HCT116 (cell line): ENCODE measurements at regions not wholly inside any gene's neighbourhood (a gene's known extent, or its start where the extent isn't known, plus 50 kb on each side); places are given as distances from the start of the nearest gene placed in this dataset.

Source experiments
- ATAC-seq: fragments of 200-7000 bp; cut with Tn5 transposase; 2 replicates; pipeline ENCODE4 v1.9.1; 2020; ENCODE audit warnings: mild to moderate bottlenecking, moderate library complexity
- BruUV-seq: library from RNA; stranded (reverse); fragments of 400-500 nt; replicated peaks from 2 replicates; lab custom pipeline; 2021; lab: Mats Ljungman, UMichigan
- CTCF ChIA-PET: fragments of 300-600 bp; sonication (Branson Sonifier 250); formaldehyde crosslinking; loops from one replicate; lab custom pipeline; 2021; ENCODE audit warnings: antibody characterized with exemption; lab: Charles Lee
- POLR2A ChIA-PET: fragments of 300-600, 350-600 bp; sonication (Branson Sonifier 250); formaldehyde crosslinking; loops from one replicate; lab custom pipeline; 2021; ENCODE audit warnings: antibody characterized with exemption; lab: Charles Lee
- RAD21 ChIA-PET, 2 experiments: fragments of 300-600 bp; sonication (Branson Sonifier 250); formaldehyde crosslinking; loops; one replicate each; lab custom pipeline; 2023; ENCODE audit warnings: low total read pairs in 2 of 2; ENCODE audit not compliant: uncharacterized antibody in 2 of 2, unreplicated experiment in 2 of 2, low non-redundant PET in 1 of 2; lab: Charles Lee
- DNase-seq: peaks from one replicate; pipeline ENCODE4 v3.0.0-alpha.2; 2010; ENCODE audit warnings: low read depth, low spot score
- H2AFZ ChIP-seq: fragments of 200-600 bp; shearing (Covaris generic), sonication (generic); 2 replicates; pipeline ENCODE4 v1.6.1; 2017; ENCODE audit warnings: low read depth, mixed run types, mixed read lengths, antibody characterized with exemption, low read length; ENCODE audit not compliant: poor library complexity, severe bottlenecking
- H3K27ac ChIP-seq: 2 replicates; pipeline ENCODE4 v1.5.1; 2012; ENCODE audit warnings: low read depth, low read length
- H3K27me3 ChIP-seq: fragments of 200-600 bp; sonication (generic); 2 replicates; pipeline ENCODE4 v1.6.1; 2016; ENCODE audit warnings: mixed run types, low read length, mixed read lengths; ENCODE audit not compliant: insufficient read depth
- H3K36me3 ChIP-seq, 2 experiments: fragments of 200-500 bp in 1 of 2; fragments of 200-600 bp in 1 of 2; sonication (Bioruptor generic) in 1 of 2; sonication (generic) in 1 of 2; 2 replicates each; pipeline versions ENCODE4 v1.5.1 to v1.6.1; 2014 to 2016; ENCODE audit warnings: low read length in 2 of 2, inconsistent platforms in 1 of 2, mixed read lengths in 1 of 2, mixed run types in 1 of 2; ENCODE audit not compliant: insufficient read depth in 2 of 2, control insufficient read depth in 1 of 2
- H3K4me1 ChIP-seq, 2 experiments: fragments of 200-600 bp in 1 of 2; sonication (generic) in 1 of 2; 2 replicates each; pipeline versions ENCODE4 v1.5.1 to v1.6.1; 2012 to 2017; ENCODE audit warnings: low read length in 2 of 2, inconsistent platforms in 1 of 2, mild to moderate bottlenecking in 1 of 2, mixed read lengths in 1 of 2, mixed run types in 1 of 2, moderate library complexity in 1 of 2; ENCODE audit not compliant: insufficient read depth in 2 of 2, control insufficient read depth in 1 of 2
- H3K4me2 ChIP-seq: fragments of 200-600 bp; sonication (generic); 2 replicates; pipeline ENCODE4 v1.6.1; 2017; ENCODE audit warnings: mixed run types, low read length, mixed read lengths
- H3K4me3 ChIP-seq, 2 experiments: fragments of 200-600 bp in 1 of 2; sonication (generic) in 1 of 2; replicated peaks in 1 of 2; 2 replicates each; pipeline ENCODE4 v1.5.1; 2011 to 2016; ENCODE audit warnings: low read length in 2 of 2, control low read depth in 1 of 2, low read depth in 1 of 2, mild to moderate bottlenecking in 1 of 2, mixed read lengths in 1 of 2, mixed run types in 1 of 2
- H3K79me2 ChIP-seq: fragments of 200-600 bp; sonication (generic); 2 replicates; pipeline ENCODE4 v1.6.1; 2017; ENCODE audit warnings: mild to moderate bottlenecking, mixed run types, low read length, moderate library complexity, mixed read lengths; ENCODE audit not compliant: insufficient read depth
- H3K9ac ChIP-seq: fragments of 200-600 bp; sonication (generic); 2 replicates; pipeline ENCODE4 v1.6.1; 2016; ENCODE audit warnings: low read length, mixed read lengths
- H3K9me2 ChIP-seq: fragments of 200-600 bp; sonication (generic), shearing (Covaris generic); 2 replicates; pipeline ENCODE4 v1.6.1; 2017; ENCODE audit warnings: mixed run types, mild to moderate bottlenecking, moderate library complexity; ENCODE audit not compliant: insufficient read depth
- H3K9me3 ChIP-seq, 2 experiments: fragments of 200-500 bp in 1 of 2; fragments of 200-600 bp in 1 of 2; sonication (Bioruptor generic) in 1 of 2; sonication (generic) in 1 of 2; 2 replicates each; pipeline ENCODE4 v1.6.1; 2014 to 2017; ENCODE audit warnings: low read length in 2 of 2, mixed read lengths in 2 of 2, inconsistent platforms in 1 of 2, low read depth in 1 of 2, mild to moderate bottlenecking in 1 of 2, mixed run types in 1 of 2, moderate library complexity in 1 of 2; ENCODE audit not compliant: control insufficient read depth in 1 of 2, insufficient read depth in 1 of 2
- H4K20me1 ChIP-seq: fragments of 200-600 bp; sonication (generic), shearing (Covaris generic); 2 replicates; pipeline ENCODE4 v1.6.1; 2017; ENCODE audit warnings: mixed run types, mild to moderate bottlenecking, moderate library complexity; ENCODE audit not compliant: insufficient read depth
- CBX3 ChIP-seq: IDR thresholded peaks from 2 replicates; pipeline ENCODE4 v1.6.1; 2012; ENCODE audit warnings: low read depth
- CEBPB ChIP-seq: IDR thresholded peaks from 2 replicates; pipeline ENCODE4 v1.6.1; 2012; ENCODE audit warnings: low read depth
- EGR1 ChIP-seq: IDR thresholded peaks from 2 replicates; pipeline ENCODE4 v1.6.1; 2012; ENCODE audit warnings: low read depth
- EZH2 ChIP-seq: fragments of 200-600 bp; sonication (generic); IDR thresholded peaks from 2 replicates; pipeline ENCODE4 v1.6.1; 2017; ENCODE audit warnings: antibody characterized with exemption, mixed run types
- FOSL1 ChIP-seq: IDR thresholded peaks from 2 replicates; pipeline ENCODE4 v1.6.1; 2012; ENCODE audit warnings: low read depth
- JUND ChIP-seq: IDR thresholded peaks from 2 replicates; pipeline ENCODE4 v1.6.1; 2012
- POLR2A ChIP-seq: IDR thresholded peaks from 2 replicates; pipeline ENCODE4 v1.7.0; 2011; ENCODE audit warnings: borderline replicate concordance; ENCODE audit not compliant: insufficient read depth, insufficient read length; ENCODE audit errors: extremely low read depth
- POLR2AphosphoS5 ChIP-seq: IDR thresholded peaks from 2 replicates; pipeline ENCODE4 v1.6.1; 2011; ENCODE audit warnings: mild to moderate bottlenecking, low read depth, low read length, moderate library complexity
- RAD21 ChIP-seq: IDR thresholded peaks from 2 replicates; pipeline ENCODE4 v1.6.1; 2012; ENCODE audit warnings: low read depth, mild to moderate bottlenecking
- SIN3A ChIP-seq: IDR thresholded peaks from 2 replicates; pipeline ENCODE4 v1.6.1; 2012; ENCODE audit warnings: low read depth
- SRF ChIP-seq: IDR thresholded peaks from 2 replicates; pipeline ENCODE4 v1.6.1; 2012; ENCODE audit warnings: low read depth
- TCF7L2 ChIP-seq: IDR thresholded peaks from 2 replicates; pipeline ENCODE4 v1.7.0; 2011; ENCODE audit warnings: borderline replicate concordance, inconsistent platforms; ENCODE audit not compliant: insufficient read depth, insufficient read length; ENCODE audit errors: extremely low read depth
- YY1 ChIP-seq: IDR thresholded peaks from 2 replicates; pipeline ENCODE4 v1.6.1; 2011; ENCODE audit warnings: low read length, low read depth, moderate library complexity, mild to moderate bottlenecking; ENCODE audit not compliant: insufficient replicate concordance; ENCODE audit errors: extremely low read depth
- ZNF274 ChIP-seq: fragments of 200-500 bp; sonication (Bioruptor generic); IDR thresholded peaks from 2 replicates; pipeline ENCODE4 v1.6.1; 2014; ENCODE audit warnings: mild to moderate bottlenecking, low read depth, low read length, inconsistent platforms
- intact Hi-C: fragments of 100-400 bp; cut with micrococcal nuclease; formaldehyde crosslinking; loops from 2 replicates; pipeline ENCODE4 v1.10.0; 2022
- TF ChIP-seq, protein P1 (sequence below): IDR thresholded peaks from 2 replicates; pipeline ENCODE4 v1.6.1; 2012
- TF ChIP-seq, protein P2 (sequence below): IDR thresholded peaks from 2 replicates; pipeline ENCODE4 v1.6.1; 2012

DNA sequence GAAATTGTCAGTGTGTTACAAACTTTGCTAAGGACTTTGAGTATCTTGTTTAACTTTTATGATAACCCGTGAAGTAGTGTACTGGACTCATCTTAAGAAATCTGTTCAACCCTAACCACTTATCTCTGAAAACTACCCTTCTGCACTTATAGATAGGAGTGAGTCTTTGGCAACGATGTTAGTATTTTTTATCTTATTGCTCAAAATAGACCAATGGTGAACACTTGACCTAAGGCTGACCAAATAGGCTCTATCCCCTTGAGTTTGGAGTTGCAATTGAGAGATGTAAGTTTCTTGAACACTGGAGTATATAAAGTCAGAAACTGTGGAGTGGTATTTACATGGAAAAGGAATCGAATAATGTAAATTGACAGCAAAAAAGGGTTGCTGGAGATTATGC lies 786.1 kb downstream of the TMTC2 start:
- POLR2A ChIA-PET: no interaction called here
- Histone ChIP-seq H3K4me1 (no peaks in the 10 kb centered on the region), H3K4me3 (no peak overlapping the region), H3K4me2 (no peak overlapping the region), H3K9me2 (no peaks in the 10 kb centered on the region), H3K9ac (no peak overlapping the region), H3K27ac (no peak overlapping the region), H3K36me3 (no peaks in the 10 kb centered on the region), H2AFZ (no peak overlapping the region), H3K79me2 (no peaks in the 10 kb centered on the region), H4K20me1 (no peaks in the 10 kb centered on the region), H3K9me3 (no peaks in the 10 kb centered on the region), H3K27me3 (no peaks in the 10 kb centered on the region)
- CTCF ChIA-PET: no interaction called here
- no peak for TF ChIP-seq CEBPB
- TF ChIP-seq, protein P1, sequence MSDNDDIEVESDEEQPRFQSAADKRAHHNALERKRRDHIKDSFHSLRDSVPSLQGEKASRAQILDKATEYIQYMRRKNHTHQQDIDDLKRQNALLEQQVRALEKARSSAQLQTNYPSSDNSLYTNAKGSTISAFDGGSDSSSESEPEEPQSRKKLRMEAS: no peak
- no peak for TF ChIP-seq TCF7L2
- TF ChIP-seq, protein P2, sequence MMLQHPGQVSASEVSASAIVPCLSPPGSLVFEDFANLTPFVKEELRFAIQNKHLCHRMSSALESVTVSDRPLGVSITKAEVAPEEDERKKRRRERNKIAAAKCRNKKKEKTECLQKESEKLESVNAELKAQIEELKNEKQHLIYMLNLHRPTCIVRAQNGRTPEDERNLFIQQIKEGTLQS: no peak
- no peak for TF ChIP-seq SRF
- no peak for TF ChIP-seq POLR2A
- no peak for TF ChIP-seq CBX3
- no peak for TF ChIP-seq RAD21
- no peak for TF ChIP-seq ZNF274
- no peak for TF ChIP-seq FOSL1
- TF ChIP-seq JUND: no peak
- no peak for TF ChIP-seq POLR2AphosphoS5
- TF ChIP-seq YY1: no peak
- TF ChIP-seq EGR1: no peak
- TF ChIP-seq EZH2: no peak
- TF ChIP-seq SIN3A: no peak
- ATAC-seq (no peak), DNase-seq (no peak)
- RAD21 ChIA-PET: no interaction called here
- BruUV-seq: no TSS peak
- intact Hi-C loops: no loop called here
